Stimulated activated CD8-positive, alpha-beta memory T cell treated with anti-CD3 and anti-CD28 coated beads, Interleukin-7, amount 100 ng/mL, for 48 hours (primary cell): ENCODE measurements at regions not wholly inside any gene's neighbourhood (a gene's known extent, or its start where the extent isn't known, plus 50 kb on each side); places are given as distances from the start of the nearest gene placed in this dataset.
A peak's percentile ranks its signal among the peaks of the same experiment; 100 is the strongest.
"Not testable (repeated sequence)": the region's sequence is repeated elsewhere in the genome, so short reads cannot be mapped to it uniquely, and the experiment has no call there.

ENCODE experiments used
- DNase-seq, 2 donors: peaks; one replicate each; pipeline ENCODE4 v3.0.0-alpha.2; 2020; ENCODE audit warnings: low read depth in 1 of 2; ENCODE audit errors: extremely low read depth in 1 of 2

- no peak for DNase-seq
Measured at GRCh38 chr1:172717722-172718465, 59.0 kb downstream of the FASLG start.

- no peak for DNase-seq
Measured at GRCh38 chr1:172719066-172719627, 60.2 kb downstream of the FASLG start.

- no peak for DNase-seq
Measured at GRCh38 chr1:172719694-172720138, 60.8 kb downstream of the FASLG start.

- DNase-seq: no peak
Measured at GRCh38 chr1:172720339-172720738, 61.4 kb downstream of the FASLG start.

GRCh38 chr1:172723251-172723650 is 64.3 kb downstream of the FASLG start:
- DNase-seq: no peak

GRCh38 chr1:172724232-172724631 is 65.3 kb downstream of the FASLG start:
- DNase-seq: no peak

- no peak for DNase-seq
Measured at GRCh38 chr1:172724765-172725613, 66.1 kb downstream of the FASLG start.

- DNase-seq: no peak
Measured at GRCh38 chr1:172726740-172727139, 67.8 kb downstream of the FASLG start.

GRCh38 chr1:172727275-172727857 is 68.5 kb downstream of the FASLG start:
- DNase-seq: no peak

GRCh38 chr1:172727956-172728603 is 69.2 kb downstream of the FASLG start:
- peak in 1 of 2 donors; percentile 37 for DNase-seq

- DNase-seq: not testable (repeated sequence)
Measured at GRCh38 chr1:172728705-172729104, 69.8 kb downstream of the FASLG start.

GRCh38 chr1:172732427-172732826 is 73.5 kb downstream of the FASLG start:
- no peak for DNase-seq

- no peak for DNase-seq
Measured at GRCh38 chr1:172733815-172734214, 74.9 kb downstream of the FASLG start.

GRCh38 chr1:172738389-172738788 is 79.5 kb downstream of the FASLG start:
- no peak for DNase-seq

GRCh38 chr1:172742599-172743500 is 83.9 kb downstream of the FASLG start:
- DNase-seq: no peak

GRCh38 chr1:172745014-172745413 is 86.1 kb downstream of the FASLG start:
- no peak for DNase-seq

- DNase-seq: no peak
Measured at GRCh38 chr1:172746091-172746949, 87.4 kb downstream of the FASLG start.

- DNase-seq: no peak
Measured at GRCh38 chr1:172748201-172748600, 89.3 kb downstream of the FASLG start.

- no peak for DNase-seq
Measured at GRCh38 chr1:172751683-172752082, 92.8 kb downstream of the FASLG start.
